ENCODE measurements at regions not wholly inside any gene's neighbourhood (a gene's known extent, or its start where the extent isn't known, plus 50 kb on each side); places are given as distances from the start of the nearest gene placed in this dataset.

GRCh38 chr12:39000370-39000769 lies 95.0 kb upstream of the CPNE8 start:
- Mint-ChIP-seq H3K27me3 (ENCODE audit: low read depth) (no peaks in the 10 kb centered on the region), H3K4me1 (peaks cover 15% of the 10 kb centered on the region in 2 experiments), H3K4me3 (no peak overlapping the region), H3K27ac (no peak overlapping the region), H3K9me3 (no peaks in the 10 kb centered on the region), H3K36me3 (ENCODE audit: insufficient read depth in 1 of 3, low read depth in 3 of 3) (no peaks in the 10 kb centered on the region; a peak in 1 of 7 replicates)
- Histone ChIP-seq H4K91ac (ENCODE audit: insufficient read length, low read depth, low read length) (no peak overlapping the region), H2BK5ac (ENCODE audit: insufficient read length, low read length) (no peak overlapping the region), H3K18ac (ENCODE audit: insufficient read length, low read depth, low read length) (no peak overlapping the region), H2AFZ (ENCODE audit: low read length) (no peak overlapping the region), H4K8ac (replicated peaks; ENCODE audit: insufficient read length, low read depth, low read length) (no peak overlapping the region), H3K4ac (ENCODE audit: low read depth, low read length) (no peak overlapping the region), H2BK12ac (ENCODE audit: insufficient read length, low read depth, low read length) (no peak overlapping the region), H3K27ac (ENCODE audit: insufficient read length, low read depth, low read length) (no peak overlapping the region), H3K9me3 (ENCODE audit: control insufficient read depth, low read depth, low read length) (no peaks in the 10 kb centered on the region), H2BK20ac (ENCODE audit: low read depth, low read length, poor library complexity, severe bottlenecking) (no peak overlapping the region), H3K27me3 (ENCODE audit: insufficient read depth, low read length) (no peaks in the 10 kb centered on the region), H2BK15ac (ENCODE audit: low read depth, low read length) (no peak overlapping the region), H3K4me2 (ENCODE audit: insufficient read depth, insufficient read length, low read length) (no peak overlapping the region), H3K79me2 (ENCODE audit: insufficient read depth, low read length) (no peaks in the 10 kb centered on the region), H3K79me1 (ENCODE audit: insufficient read depth, low read depth, low read length, poor library complexity, severe bottlenecking) (no peaks in the 10 kb centered on the region), H3K14ac (ENCODE audit: insufficient read depth, low read length) (no peak overlapping the region), H3K56ac (ENCODE audit: insufficient read length, low read depth, low read length) (no peak overlapping the region), H4K20me1 (ENCODE audit: control insufficient read depth, insufficient read depth, insufficient read length) (no peaks in the 10 kb centered on the region), H3K23me2 (ENCODE audit: insufficient read length, low read depth, low read length, poor library complexity, severe bottlenecking) (no peaks in the 10 kb centered on the region), H2BK120ac (ENCODE audit: low read depth, low read length, poor library complexity, severe bottlenecking) (no peak overlapping the region), H3K23ac (ENCODE audit: insufficient read length, low read depth, low read length) (no peak overlapping the region), H3T11ph (ENCODE audit: low read length) (no peak overlapping the region), H3K9ac (ENCODE audit: extremely low read depth, insufficient read length, low read length) (no peak overlapping the region), H3K4me1 (ENCODE audit: insufficient read depth, low read length) (no peaks in the 10 kb centered on the region), H2AK5ac (ENCODE audit: insufficient read length, low read length) (no peak overlapping the region), H4K5ac (ENCODE audit: insufficient read length, low read depth, low read length) (no peak overlapping the region)
- TF ChIP-seq, protein P1, sequence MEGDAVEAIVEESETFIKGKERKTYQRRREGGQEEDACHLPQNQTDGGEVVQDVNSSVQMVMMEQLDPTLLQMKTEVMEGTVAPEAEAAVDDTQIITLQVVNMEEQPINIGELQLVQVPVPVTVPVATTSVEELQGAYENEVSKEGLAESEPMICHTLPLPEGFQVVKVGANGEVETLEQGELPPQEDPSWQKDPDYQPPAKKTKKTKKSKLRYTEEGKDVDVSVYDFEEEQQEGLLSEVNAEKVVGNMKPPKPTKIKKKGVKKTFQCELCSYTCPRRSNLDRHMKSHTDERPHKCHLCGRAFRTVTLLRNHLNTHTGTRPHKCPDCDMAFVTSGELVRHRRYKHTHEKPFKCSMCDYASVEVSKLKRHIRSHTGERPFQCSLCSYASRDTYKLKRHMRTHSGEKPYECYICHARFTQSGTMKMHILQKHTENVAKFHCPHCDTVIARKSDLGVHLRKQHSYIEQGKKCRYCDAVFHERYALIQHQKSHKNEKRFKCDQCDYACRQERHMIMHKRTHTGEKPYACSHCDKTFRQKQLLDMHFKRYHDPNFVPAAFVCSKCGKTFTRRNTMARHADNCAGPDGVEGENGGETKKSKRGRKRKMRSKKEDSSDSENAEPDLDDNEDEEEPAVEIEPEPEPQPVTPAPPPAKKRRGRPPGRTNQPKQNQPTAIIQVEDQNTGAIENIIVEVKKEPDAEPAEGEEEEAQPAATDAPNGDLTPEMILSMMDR (conservative IDR thresholded peaks at IDR 0.05), result no peak
- no CpG with 5 or more reads among the region's 3 CpGs for WGBS (ENCODE audit: extremely low coverage, insufficient read length, low lambda C conversion rate)
- DNase-seq, result no peak

All from H9 (cell line).